GM23338 (cell line): ENCODE measurements at regions not wholly inside any gene's neighbourhood (a gene's known extent, or its start where the extent isn't known, plus 50 kb on each side); places are given as distances from the start of the nearest gene placed in this dataset.

ENCODE experiments used
- EZH2 ChIP-seq: fragments of 200-600 bp; sonication (generic); IDR thresholded peaks from one replicate; pipeline ENCODE4 v1.8.0; 2017; ENCODE audit warnings: antibody characterized with exemption, mild to moderate bottlenecking, low read depth; ENCODE audit not compliant: unreplicated experiment
- EZH2phosphoT487 ChIP-seq: fragments of 200-600 bp; sonication (generic); IDR thresholded peaks from one replicate; pipeline ENCODE4 v1.8.1; 2018; ENCODE audit warnings: antibody characterized with exemption; ENCODE audit not compliant: unreplicated experiment
- POLR2AphosphoS5 ChIP-seq: IDR thresholded peaks from 2 replicates; pipeline ENCODE4 v1.6.1; 2016; ENCODE audit warnings: antibody characterized with exemption, low read depth
- TF ChIP-seq, protein P1 (sequence below), 2 experiments: fragments of 200-600 bp in 1 of 2; sonication (generic) in 1 of 2; conservative IDR thresholded peaks; 2 replicates each; pipeline versions ENCODE4 v1.5.1 to v1.6.1; 2016 to 2017; ENCODE audit warnings: antibody characterized with exemption in 2 of 2, low read depth in 2 of 2, mild to moderate bottlenecking in 2 of 2, moderate library complexity in 1 of 2
- TF ChIP-seq, protein P2 (sequence below): IDR thresholded peaks from one replicate; pipeline ENCODE4 v1.6.1; 2018; ENCODE audit warnings: antibody characterized with exemption; ENCODE audit not compliant: unreplicated experiment

GRCh38 chrX:21319323-21319722 lies 54.9 kb upstream of the CNKSR2 start:
- TF ChIP-seq, protein P1, sequence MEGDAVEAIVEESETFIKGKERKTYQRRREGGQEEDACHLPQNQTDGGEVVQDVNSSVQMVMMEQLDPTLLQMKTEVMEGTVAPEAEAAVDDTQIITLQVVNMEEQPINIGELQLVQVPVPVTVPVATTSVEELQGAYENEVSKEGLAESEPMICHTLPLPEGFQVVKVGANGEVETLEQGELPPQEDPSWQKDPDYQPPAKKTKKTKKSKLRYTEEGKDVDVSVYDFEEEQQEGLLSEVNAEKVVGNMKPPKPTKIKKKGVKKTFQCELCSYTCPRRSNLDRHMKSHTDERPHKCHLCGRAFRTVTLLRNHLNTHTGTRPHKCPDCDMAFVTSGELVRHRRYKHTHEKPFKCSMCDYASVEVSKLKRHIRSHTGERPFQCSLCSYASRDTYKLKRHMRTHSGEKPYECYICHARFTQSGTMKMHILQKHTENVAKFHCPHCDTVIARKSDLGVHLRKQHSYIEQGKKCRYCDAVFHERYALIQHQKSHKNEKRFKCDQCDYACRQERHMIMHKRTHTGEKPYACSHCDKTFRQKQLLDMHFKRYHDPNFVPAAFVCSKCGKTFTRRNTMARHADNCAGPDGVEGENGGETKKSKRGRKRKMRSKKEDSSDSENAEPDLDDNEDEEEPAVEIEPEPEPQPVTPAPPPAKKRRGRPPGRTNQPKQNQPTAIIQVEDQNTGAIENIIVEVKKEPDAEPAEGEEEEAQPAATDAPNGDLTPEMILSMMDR (conservative IDR thresholded peaks at IDR 0.05; ENCODE audit: low read depth in 2 of 2), result no peak
- TF ChIP-seq POLR2AphosphoS5 (no peak), EZH2 (no peak), EZH2phosphoT487 (no peak)
- TF ChIP-seq, protein P2, sequence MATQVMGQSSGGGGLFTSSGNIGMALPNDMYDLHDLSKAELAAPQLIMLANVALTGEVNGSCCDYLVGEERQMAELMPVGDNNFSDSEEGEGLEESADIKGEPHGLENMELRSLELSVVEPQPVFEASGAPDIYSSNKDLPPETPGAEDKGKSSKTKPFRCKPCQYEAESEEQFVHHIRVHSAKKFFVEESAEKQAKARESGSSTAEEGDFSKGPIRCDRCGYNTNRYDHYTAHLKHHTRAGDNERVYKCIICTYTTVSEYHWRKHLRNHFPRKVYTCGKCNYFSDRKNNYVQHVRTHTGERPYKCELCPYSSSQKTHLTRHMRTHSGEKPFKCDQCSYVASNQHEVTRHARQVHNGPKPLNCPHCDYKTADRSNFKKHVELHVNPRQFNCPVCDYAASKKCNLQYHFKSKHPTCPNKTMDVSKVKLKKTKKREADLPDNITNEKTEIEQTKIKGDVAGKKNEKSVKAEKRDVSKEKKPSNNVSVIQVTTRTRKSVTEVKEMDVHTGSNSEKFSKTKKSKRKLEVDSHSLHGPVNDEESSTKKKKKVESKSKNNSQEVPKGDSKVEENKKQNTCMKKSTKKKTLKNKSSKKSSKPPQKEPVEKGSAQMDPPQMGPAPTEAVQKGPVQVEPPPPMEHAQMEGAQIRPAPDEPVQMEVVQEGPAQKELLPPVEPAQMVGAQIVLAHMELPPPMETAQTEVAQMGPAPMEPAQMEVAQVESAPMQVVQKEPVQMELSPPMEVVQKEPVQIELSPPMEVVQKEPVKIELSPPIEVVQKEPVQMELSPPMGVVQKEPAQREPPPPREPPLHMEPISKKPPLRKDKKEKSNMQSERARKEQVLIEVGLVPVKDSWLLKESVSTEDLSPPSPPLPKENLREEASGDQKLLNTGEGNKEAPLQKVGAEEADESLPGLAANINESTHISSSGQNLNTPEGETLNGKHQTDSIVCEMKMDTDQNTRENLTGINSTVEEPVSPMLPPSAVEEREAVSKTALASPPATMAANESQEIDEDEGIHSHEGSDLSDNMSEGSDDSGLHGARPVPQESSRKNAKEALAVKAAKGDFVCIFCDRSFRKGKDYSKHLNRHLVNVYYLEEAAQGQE, result no peak
